ENCODE measurements at regions not wholly inside any gene's neighbourhood (a gene's known extent, or its start where the extent isn't known, plus 50 kb on each side); places are given as distances from the start of the nearest gene placed in this dataset.

- TF ChIP-seq, protein P1, sequence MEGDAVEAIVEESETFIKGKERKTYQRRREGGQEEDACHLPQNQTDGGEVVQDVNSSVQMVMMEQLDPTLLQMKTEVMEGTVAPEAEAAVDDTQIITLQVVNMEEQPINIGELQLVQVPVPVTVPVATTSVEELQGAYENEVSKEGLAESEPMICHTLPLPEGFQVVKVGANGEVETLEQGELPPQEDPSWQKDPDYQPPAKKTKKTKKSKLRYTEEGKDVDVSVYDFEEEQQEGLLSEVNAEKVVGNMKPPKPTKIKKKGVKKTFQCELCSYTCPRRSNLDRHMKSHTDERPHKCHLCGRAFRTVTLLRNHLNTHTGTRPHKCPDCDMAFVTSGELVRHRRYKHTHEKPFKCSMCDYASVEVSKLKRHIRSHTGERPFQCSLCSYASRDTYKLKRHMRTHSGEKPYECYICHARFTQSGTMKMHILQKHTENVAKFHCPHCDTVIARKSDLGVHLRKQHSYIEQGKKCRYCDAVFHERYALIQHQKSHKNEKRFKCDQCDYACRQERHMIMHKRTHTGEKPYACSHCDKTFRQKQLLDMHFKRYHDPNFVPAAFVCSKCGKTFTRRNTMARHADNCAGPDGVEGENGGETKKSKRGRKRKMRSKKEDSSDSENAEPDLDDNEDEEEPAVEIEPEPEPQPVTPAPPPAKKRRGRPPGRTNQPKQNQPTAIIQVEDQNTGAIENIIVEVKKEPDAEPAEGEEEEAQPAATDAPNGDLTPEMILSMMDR (IDR thresholded peaks at IDR 0.05), result no peak
- Mint-ChIP-seq H3K9me3 (peaks cover 4 to 7% of the 10 kb centered on the region in 2 donors), H3K27me3 (ENCODE audit: low read depth in 2 of 2) (no peaks in the 10 kb centered on the region), H3K4me3 (no peak overlapping the region), H3K4me1 (no peaks in the 10 kb centered on the region), H3K36me3 (no peaks in the 10 kb centered on the region), H3K27ac (no peak overlapping the region)
- no peaks in the 10 kb centered on the region for H3K36me3 ChIP-seq (ENCODE audit: control insufficient read depth, insufficient read depth, low read length)
- no peaks in the 10 kb centered on the region for H3K9me3 ChIP-seq (ENCODE audit: control insufficient read depth, insufficient read depth, low read length)
- DNase-seq (no peak), ATAC-seq (no peak)
- no peaks in the 10 kb centered on the region for H3K27me3 ChIP-seq (ENCODE audit: control insufficient read depth, insufficient read depth, low read length)
- intact Hi-C loops (cut with micrococcal nuclease), result no loop called here
- no peak overlapping the region for H3K27ac ChIP-seq (ENCODE audit: low read length)
- no peaks in the 10 kb centered on the region for H3K4me1 ChIP-seq (ENCODE audit: control insufficient read depth, insufficient read depth, low read length)
- 86% methylated on average over 2 of the region's 2 CpGs for WGBS (ENCODE audit: insufficient coverage)
- no peak overlapping the region for H3K4me3 ChIP-seq (ENCODE audit: low read length)
Observed at GRCh38 chr5:110341836-110342235, 384.6 kb downstream of the TMEM232 start.

DNA sequence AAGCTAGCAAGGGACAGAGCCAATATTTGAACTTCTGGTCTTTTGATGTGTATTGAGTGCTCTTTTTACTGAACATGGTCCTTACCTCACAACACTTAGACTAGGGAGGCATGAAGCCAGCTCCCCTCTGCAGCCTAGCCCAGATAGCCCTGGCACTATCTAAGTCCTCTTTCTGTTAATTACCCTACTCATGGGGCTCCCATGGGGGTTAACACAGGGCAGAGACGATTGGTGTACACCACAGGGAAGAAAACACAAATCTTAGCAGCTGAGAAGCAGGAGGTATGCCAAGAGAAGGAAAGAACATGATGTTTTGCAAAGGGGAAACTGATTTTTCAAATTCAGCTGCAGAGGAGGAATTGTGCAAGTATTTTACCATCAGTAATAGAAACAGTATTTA is 383.8 kb downstream of the TMEM232 start:
- intact Hi-C loops (cut with micrococcal nuclease), result no loop called here
- Mint-ChIP-seq H3K9me3 (peaks cover 2 to 3% of the 10 kb centered on the region in 2 donors), H3K4me3 (no peak overlapping the region), H3K27ac (no peak overlapping the region), H3K36me3 (no peaks in the 10 kb centered on the region), H3K4me1 (no peaks in the 10 kb centered on the region), H3K27me3 (ENCODE audit: low read depth in 2 of 2) (no peaks in the 10 kb centered on the region)
- ATAC-seq (no peak), DNase-seq (no peak)
- H3K9me3 ChIP-seq (ENCODE audit: control insufficient read depth, insufficient read depth, low read length), result no peaks in the 10 kb centered on the region
- TF ChIP-seq, protein P1 (IDR thresholded peaks at IDR 0.05), result no peak
- no peaks in the 10 kb centered on the region for H3K36me3 ChIP-seq (ENCODE audit: control insufficient read depth, insufficient read depth, low read length)
- no peaks in the 10 kb centered on the region for H3K27me3 ChIP-seq (ENCODE audit: control insufficient read depth, insufficient read depth, low read length)
- no peak overlapping the region for H3K4me3 ChIP-seq (ENCODE audit: low read length)
- WGBS (ENCODE audit: insufficient coverage), result 27% methylated on average over 1 of the region's 1 CpG
- no peak overlapping the region for H3K27ac ChIP-seq (ENCODE audit: low read length)
- no peaks in the 10 kb centered on the region for H3K4me1 ChIP-seq (ENCODE audit: control insufficient read depth, insufficient read depth, low read length)

- DNase-seq (no peak), ATAC-seq (no peak)
- TF ChIP-seq, protein P1 (IDR thresholded peaks at IDR 0.05), result no peak
- Mint-ChIP-seq H3K27me3 (ENCODE audit: low read depth in 2 of 2) (no peaks in the 10 kb centered on the region), H3K36me3 (no peaks in the 10 kb centered on the region), H3K4me3 (no peak overlapping the region), H3K27ac (no peak overlapping the region), H3K9me3 (peaks cover 3% of the 10 kb centered on the region in 2 donors), H3K4me1 (no peaks in the 10 kb centered on the region)
- no peaks in the 10 kb centered on the region for H3K9me3 ChIP-seq (ENCODE audit: control insufficient read depth, insufficient read depth, low read length)
- H3K36me3 ChIP-seq (ENCODE audit: control insufficient read depth, insufficient read depth, low read length), result no peaks in the 10 kb centered on the region
- H3K4me3 ChIP-seq (ENCODE audit: low read length), result no peak overlapping the region
- intact Hi-C loops (cut with micrococcal nuclease), result no loop called here
- H3K27ac ChIP-seq (ENCODE audit: low read length), result no peak overlapping the region
- no CpG with 5 or more reads among the region's 1 CpG for WGBS (ENCODE audit: insufficient coverage)
- H3K4me1 ChIP-seq (ENCODE audit: control insufficient read depth, insufficient read depth, low read length), result no peaks in the 10 kb centered on the region
- H3K27me3 ChIP-seq (ENCODE audit: control insufficient read depth, insufficient read depth, low read length), result no peaks in the 10 kb centered on the region
Observed at GRCh38 chr5:110343616-110344015, 382.9 kb downstream of the TMEM232 start.

DNA sequence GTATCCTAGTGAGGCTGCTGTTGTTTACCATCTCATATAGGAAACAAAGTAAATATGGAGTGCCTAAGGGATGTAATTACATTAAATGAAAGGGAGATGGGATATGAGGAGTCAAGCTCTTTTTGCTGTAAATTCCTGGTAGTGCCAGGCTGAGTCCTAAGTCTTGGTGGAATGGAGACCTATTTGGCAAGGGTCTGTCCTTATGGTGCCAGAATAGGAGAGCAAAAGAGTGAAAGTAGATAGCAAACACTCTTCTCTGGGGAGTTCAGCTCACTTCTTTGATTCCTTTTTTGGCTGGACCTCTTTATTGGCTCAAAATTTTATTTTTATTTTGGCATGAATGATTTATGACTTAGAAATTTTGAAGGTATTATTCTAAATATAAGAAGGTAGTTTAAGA is 380.8 kb downstream of the TMEM232 start:
- H3K4me1 ChIP-seq (ENCODE audit: control insufficient read depth, insufficient read depth, low read length), result no peaks in the 10 kb centered on the region
- Mint-ChIP-seq H3K36me3 (no peaks in the 10 kb centered on the region), H3K27me3 (ENCODE audit: low read depth in 2 of 2) (no peaks in the 10 kb centered on the region), H3K9me3 (peaks cover 3 to 5% of the 10 kb centered on the region in 2 donors), H3K27ac (no peak overlapping the region), H3K4me3 (no peak overlapping the region), H3K4me1 (no peaks in the 10 kb centered on the region)
- no peaks in the 10 kb centered on the region for H3K9me3 ChIP-seq (ENCODE audit: control insufficient read depth, insufficient read depth, low read length)
- intact Hi-C loops (cut with micrococcal nuclease), result no loop called here
- no peaks in the 10 kb centered on the region for H3K27me3 ChIP-seq (ENCODE audit: control insufficient read depth, insufficient read depth, low read length)
- DNase-seq, result no peak
- H3K36me3 ChIP-seq (ENCODE audit: control insufficient read depth, insufficient read depth, low read length), result no peaks in the 10 kb centered on the region
- H3K4me3 ChIP-seq (ENCODE audit: low read length), result no peak overlapping the region
- TF ChIP-seq, protein P1 (IDR thresholded peaks at IDR 0.05), result no peak
- no peak for ATAC-seq
- no peak overlapping the region for H3K27ac ChIP-seq (ENCODE audit: low read length)

Data from natural killer cell (primary cell).